IMR-90 (cell line): ENCODE measurements at regions not wholly inside any gene's neighbourhood (a gene's known extent, or its start where the extent isn't known, plus 50 kb on each side); places are given as distances from the start of the nearest gene placed in this dataset.

Experiments used
- ATAC-seq: fragments of 200-7000 bp; cut with Tn5 transposase; 2 replicates; pipeline ENCODE4 v1.9.1; 2020; ENCODE audit warnings: low read depth, mild to moderate bottlenecking, moderate library complexity
- BruUV-seq: library from RNA; stranded (reverse); fragments of 400-500 nt; replicated peaks from 2 replicates; lab custom pipeline; 2021; lab: Mats Ljungman, UMichigan
- CTCF ChIA-PET: fragments of 300-600 bp; formaldehyde crosslinking; extraction: SDS; loops from one replicate; lab custom pipeline; 2021; ENCODE audit warnings: antibody characterized with exemption; lab: Yijun Ruan, JAX
- POLR2A ChIA-PET: fragments of 300-600 bp; sonication (Branson Sonifier 250); formaldehyde crosslinking; loops from one replicate; lab custom pipeline; 2022; ENCODE audit warnings: antibody characterized with exemption; ENCODE audit not compliant: unreplicated experiment; lab: Charles Lee
- DNase-seq: peaks from one replicate; pipeline ENCODE4 v3.0.0; 2013
- H2AFZ ChIP-seq: replicated peaks from 2 replicates; pipeline ENCODE3; 2013; ENCODE audit warnings: low read length, mild to moderate bottlenecking; ENCODE audit not compliant: poor library complexity
- H2AK5ac ChIP-seq: 2 replicates; pipeline ENCODE4 v1.6.1; 2013; ENCODE audit warnings: low read depth, low read length, inconsistent platforms
- H2AK9ac ChIP-seq: replicated peaks from 2 replicates; pipeline ENCODE3; 2013; ENCODE audit warnings: mild to moderate bottlenecking, low read depth, low read length, moderate library complexity; ENCODE audit not compliant: poor library complexity
- H2BK120ac ChIP-seq: 2 replicates; pipeline ENCODE4 v1.6.1; 2013; ENCODE audit warnings: low read depth, low read length, inconsistent platforms
- H2BK15ac ChIP-seq: 3 replicates; pipeline ENCODE4 v1.6.1; 2013; ENCODE audit warnings: low read depth, low read length, inconsistent platforms
- H2BK20ac ChIP-seq: 2 replicates; pipeline ENCODE4 v1.6.1; 2013; ENCODE audit warnings: low read depth, mild to moderate bottlenecking, inconsistent platforms, low read length, moderate library complexity
- H2BK5ac ChIP-seq: 2 replicates; pipeline ENCODE4 v1.6.1; 2013; ENCODE audit warnings: mild to moderate bottlenecking, low read depth, low read length, inconsistent platforms; ENCODE audit not compliant: poor library complexity, severe bottlenecking
- H3K14ac ChIP-seq: replicated peaks from 2 replicates; pipeline ENCODE4 v1.6.1; 2013; ENCODE audit warnings: low read depth, low read length, inconsistent platforms
- H3K18ac ChIP-seq: 2 replicates; pipeline ENCODE4 v1.6.1; 2013; ENCODE audit warnings: low read depth, low read length, control low read depth
- H3K23ac ChIP-seq: 2 replicates; pipeline ENCODE4 v1.6.1; 2013; ENCODE audit warnings: low read depth, low read length, inconsistent platforms
- H3K27ac ChIP-seq: 2 replicates; pipeline ENCODE4 v1.5.1; 2013; ENCODE audit warnings: mild to moderate bottlenecking, control low read depth, low read length; ENCODE audit not compliant: insufficient read depth
- H3K27me3 ChIP-seq: 2 replicates; pipeline ENCODE4 v1.6.1; 2013; ENCODE audit warnings: low read length; ENCODE audit not compliant: control insufficient read depth, insufficient read depth
- H3K36me3 ChIP-seq: 2 replicates; pipeline ENCODE4 v1.6.1; 2013; ENCODE audit warnings: low read length, mixed read lengths; ENCODE audit not compliant: control insufficient read depth, insufficient read depth
- H3K4ac ChIP-seq: 2 replicates; pipeline ENCODE4 v1.6.1; 2013; ENCODE audit warnings: low read depth, low read length, inconsistent platforms
- H3K4me1 ChIP-seq: 2 replicates; pipeline ENCODE4 v1.6.1; 2013; ENCODE audit warnings: low read length, mixed read lengths; ENCODE audit not compliant: control insufficient read depth, insufficient read depth
- H3K4me2 ChIP-seq: 2 replicates; pipeline ENCODE4 v1.6.1; 2013; ENCODE audit warnings: low read depth, mild to moderate bottlenecking, control low read depth, low read length, moderate library complexity
- H3K4me3 ChIP-seq: 2 replicates; pipeline ENCODE4 v1.5.1; 2013; ENCODE audit warnings: low read depth, mild to moderate bottlenecking, control low read depth, low read length, moderate library complexity; ENCODE audit not compliant: insufficient read depth
- H3K56ac ChIP-seq: 2 replicates; pipeline ENCODE4 v1.6.1; 2013; ENCODE audit warnings: low read length, inconsistent platforms; ENCODE audit not compliant: insufficient read depth; ENCODE audit errors: extremely low read depth
- H3K79me1 ChIP-seq, 2 experiments: 2 replicates each; pipeline ENCODE4 v1.6.1; 2013; ENCODE audit warnings: low read length in 2 of 2, inconsistent platforms in 1 of 2, low read depth in 1 of 2
- H3K9ac ChIP-seq: 2 replicates; pipeline ENCODE4 v1.6.1; 2013; ENCODE audit warnings: low read depth, low read length, control low read depth
- H3K9me1 ChIP-seq: 2 replicates; pipeline ENCODE4 v1.6.1; 2013; ENCODE audit warnings: low read length, inconsistent platforms; ENCODE audit not compliant: insufficient read depth
- H3K9me3 ChIP-seq: 2 replicates; pipeline ENCODE4 v1.6.1; 2013; ENCODE audit warnings: low read length; ENCODE audit not compliant: control insufficient read depth, insufficient read depth
- H4K20me1 ChIP-seq: 2 replicates; pipeline ENCODE4 v1.6.1; 2013; ENCODE audit warnings: low read length, inconsistent platforms; ENCODE audit not compliant: insufficient read depth
- H4K5ac ChIP-seq: 2 replicates; pipeline ENCODE4 v1.6.1; 2013; ENCODE audit warnings: mild to moderate bottlenecking, low read depth, low read length, control low read depth
- H4K8ac ChIP-seq, 2 experiments: 2 replicates each; pipeline ENCODE4 v1.6.1; 2013; ENCODE audit warnings: low read depth in 2 of 2, low read length in 2 of 2, control low read depth in 1 of 2, inconsistent platforms in 1 of 2
- H4K91ac ChIP-seq: 2 replicates; pipeline ENCODE4 v1.6.1; 2013; ENCODE audit warnings: low read depth, low read length, inconsistent platforms; ENCODE audit not compliant: insufficient read depth
- BHLHE40 ChIP-seq: fragments of 150-350 bp; IDR thresholded peaks from 2 replicates; pipeline ENCODE4 v1.6.1; 2016; ENCODE audit warnings: mild to moderate bottlenecking, low read depth, low read length
- CEBPB ChIP-seq: IDR thresholded peaks from 2 replicates; pipeline ENCODE4 v1.6.1; 2012; ENCODE audit warnings: low read depth, low read length, improper control_type of control experiment
- CHD1 ChIP-seq: IDR thresholded peaks from 2 replicates; pipeline ENCODE4 v1.6.1; 2012; ENCODE audit warnings: low read depth, low read length, improper control_type of control experiment
- FOS ChIP-seq: fragments of 150-350 bp; IDR thresholded peaks from 2 replicates; pipeline ENCODE4 v1.6.1; 2016; ENCODE audit warnings: low read depth, low read length
- MAFK ChIP-seq: IDR thresholded peaks from 2 replicates; pipeline ENCODE4 v1.6.1; 2012; ENCODE audit warnings: low read depth, low read length, improper control_type of control experiment
- MAZ ChIP-seq: IDR thresholded peaks from 2 replicates; pipeline ENCODE4 v1.6.1; 2012; ENCODE audit warnings: low read depth, mild to moderate bottlenecking, low read length, improper control_type of control experiment, moderate library complexity, borderline replicate concordance
- MXI1 ChIP-seq: IDR thresholded peaks from 2 replicates; pipeline ENCODE4 v1.6.1; 2012; ENCODE audit warnings: low read depth, mild to moderate bottlenecking, low read length, moderate library complexity, borderline replicate concordance
- NFE2L2 ChIP-seq: fragments of 150-350 bp; IDR thresholded peaks from 2 replicates; pipeline ENCODE4 v1.6.1; 2016; ENCODE audit warnings: low read depth, mild to moderate bottlenecking, low read length
- POLR2A ChIP-seq: IDR thresholded peaks from 2 replicates; pipeline ENCODE4 v1.6.1; 2012; ENCODE audit warnings: mild to moderate bottlenecking, low read depth, low read length
- RAD21 ChIP-seq: IDR thresholded peaks from 2 replicates; pipeline ENCODE4 v1.6.1; 2012; ENCODE audit warnings: low read length, improper control_type of control experiment
- RCOR1 ChIP-seq: IDR thresholded peaks from 2 replicates; pipeline ENCODE4 v1.6.1; 2012; ENCODE audit warnings: mild to moderate bottlenecking, low read length, improper control_type of control experiment; ENCODE audit not compliant: insufficient replicate concordance
- RFX5 ChIP-seq: IDR thresholded peaks from 2 replicates; pipeline ENCODE4 v1.8.0; 2012; ENCODE audit warnings: low read depth, mild to moderate bottlenecking, low read length, moderate library complexity
- SMC3 ChIP-seq: fragments of 150-350 bp; IDR thresholded peaks from 2 replicates; pipeline ENCODE4 v1.6.1; 2016; ENCODE audit warnings: low read depth, mild to moderate bottlenecking, antibody characterized with exemption, low read length, moderate library complexity
- WGBS, 2 experiments: methylation state at CpG; one replicate each; pipeline versions ENCODE4 v1.1.5 to v1.1.7; 2013; ENCODE audit warnings: missing lambda C conversion rate in 2 of 2; ENCODE audit not compliant: insufficient read length in 1 of 2; ENCODE audit errors: extremely low coverage in 2 of 2; 5-methylcytosine and 5-hydroxymethylcytosine counted together
- dilution Hi-C: fragments of 300-500 bp; cut with HindIII; formaldehyde crosslinking; loops from one replicate; pipeline ENCODE4 v1.14.3; 2018; ENCODE audit warnings: low sequenced_read_pairs; ENCODE audit not compliant: unreplicated experiment
- in situ Hi-C: fragments of 300-500 bp; cut with MboI; formaldehyde crosslinking; loops from 3 replicates; pipeline ENCODE4 v1.14.3; 2019; ENCODE audit warnings: low sequenced_read_pairs, inconsistent platforms, mixed read lengths
- intact Hi-C: fragments of 100-400 bp; cut with micrococcal nuclease; formaldehyde crosslinking; loops from 2 replicates; pipeline ENCODE4 v1.10.0; 2022
- TF ChIP-seq, protein P1 (sequence below): fragments of 150-350 bp; IDR thresholded peaks from 2 replicates; pipeline ENCODE4 v1.6.1; 2016; ENCODE audit warnings: low read depth, mild to moderate bottlenecking, low read length, moderate library complexity, borderline replicate concordance
- TF ChIP-seq, protein P2 (sequence below): conservative IDR thresholded peaks from 2 replicates; pipeline ENCODE4 v1.5.1; 2012; ENCODE audit warnings: mild to moderate bottlenecking, low read depth, low read length, improper control_type of control experiment
- TF ChIP-seq, protein P3 (sequence below): fragments of 150-350 bp; IDR thresholded peaks from 2 replicates; pipeline ENCODE4 v1.6.1; 2017; ENCODE audit warnings: mild to moderate bottlenecking, antibody characterized with exemption, low read length, low read depth

DNA sequence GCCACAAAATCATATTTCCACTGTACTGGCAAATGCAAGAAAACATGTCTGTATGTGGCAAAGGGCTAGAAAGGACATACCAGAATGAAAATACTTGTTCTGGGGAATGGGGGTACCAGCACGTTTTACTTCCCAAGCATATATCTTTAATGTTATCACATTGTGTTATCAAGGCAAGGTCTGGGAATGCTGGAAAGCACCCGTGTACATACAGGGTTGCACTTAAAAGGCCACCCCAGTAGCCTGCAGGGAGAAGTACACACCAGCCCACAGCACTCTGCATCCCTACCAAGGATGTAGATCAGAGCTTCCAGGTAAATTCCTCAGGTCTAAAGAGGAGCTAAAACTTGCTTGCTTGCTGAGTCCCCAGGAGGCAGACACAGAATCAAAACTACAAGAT, 381.8 kb downstream of the RRAGC start:
- dilution Hi-C loops = no loop called here
- no TSS peak for BruUV-seq

More for the DNA sequence above, 381.8 kb downstream of the RRAGC start:
- TF ChIP-seq MAFK = no peak
- TF ChIP-seq CHD1 = no peak
- TF ChIP-seq, protein P1, sequence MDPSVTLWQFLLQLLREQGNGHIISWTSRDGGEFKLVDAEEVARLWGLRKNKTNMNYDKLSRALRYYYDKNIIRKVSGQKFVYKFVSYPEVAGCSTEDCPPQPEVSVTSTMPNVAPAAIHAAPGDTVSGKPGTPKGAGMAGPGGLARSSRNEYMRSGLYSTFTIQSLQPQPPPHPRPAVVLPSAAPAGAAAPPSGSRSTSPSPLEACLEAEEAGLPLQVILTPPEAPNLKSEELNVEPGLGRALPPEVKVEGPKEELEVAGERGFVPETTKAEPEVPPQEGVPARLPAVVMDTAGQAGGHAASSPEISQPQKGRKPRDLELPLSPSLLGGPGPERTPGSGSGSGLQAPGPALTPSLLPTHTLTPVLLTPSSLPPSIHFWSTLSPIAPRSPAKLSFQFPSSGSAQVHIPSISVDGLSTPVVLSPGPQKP = no peak
- TF ChIP-seq CEBPB = no peak
- TF ChIP-seq, protein P2, sequence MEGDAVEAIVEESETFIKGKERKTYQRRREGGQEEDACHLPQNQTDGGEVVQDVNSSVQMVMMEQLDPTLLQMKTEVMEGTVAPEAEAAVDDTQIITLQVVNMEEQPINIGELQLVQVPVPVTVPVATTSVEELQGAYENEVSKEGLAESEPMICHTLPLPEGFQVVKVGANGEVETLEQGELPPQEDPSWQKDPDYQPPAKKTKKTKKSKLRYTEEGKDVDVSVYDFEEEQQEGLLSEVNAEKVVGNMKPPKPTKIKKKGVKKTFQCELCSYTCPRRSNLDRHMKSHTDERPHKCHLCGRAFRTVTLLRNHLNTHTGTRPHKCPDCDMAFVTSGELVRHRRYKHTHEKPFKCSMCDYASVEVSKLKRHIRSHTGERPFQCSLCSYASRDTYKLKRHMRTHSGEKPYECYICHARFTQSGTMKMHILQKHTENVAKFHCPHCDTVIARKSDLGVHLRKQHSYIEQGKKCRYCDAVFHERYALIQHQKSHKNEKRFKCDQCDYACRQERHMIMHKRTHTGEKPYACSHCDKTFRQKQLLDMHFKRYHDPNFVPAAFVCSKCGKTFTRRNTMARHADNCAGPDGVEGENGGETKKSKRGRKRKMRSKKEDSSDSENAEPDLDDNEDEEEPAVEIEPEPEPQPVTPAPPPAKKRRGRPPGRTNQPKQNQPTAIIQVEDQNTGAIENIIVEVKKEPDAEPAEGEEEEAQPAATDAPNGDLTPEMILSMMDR = no peak
- TF ChIP-seq POLR2A = no peak
- TF ChIP-seq RFX5 = no peak
- no peak for TF ChIP-seq NFE2L2
- no peak for TF ChIP-seq FOS
- no peak for TF ChIP-seq MXI1
- no peak for TF ChIP-seq MAZ
- TF ChIP-seq RAD21 = no peak
- TF ChIP-seq SMC3 = no peak
- TF ChIP-seq RCOR1 = no peak
- no peak for TF ChIP-seq BHLHE40
- TF ChIP-seq, protein P3, sequence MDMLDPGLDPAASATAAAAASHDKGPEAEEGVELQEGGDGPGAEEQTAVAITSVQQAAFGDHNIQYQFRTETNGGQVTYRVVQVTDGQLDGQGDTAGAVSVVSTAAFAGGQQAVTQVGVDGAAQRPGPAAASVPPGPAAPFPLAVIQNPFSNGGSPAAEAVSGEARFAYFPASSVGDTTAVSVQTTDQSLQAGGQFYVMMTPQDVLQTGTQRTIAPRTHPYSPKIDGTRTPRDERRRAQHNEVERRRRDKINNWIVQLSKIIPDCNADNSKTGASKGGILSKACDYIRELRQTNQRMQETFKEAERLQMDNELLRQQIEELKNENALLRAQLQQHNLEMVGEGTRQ = no peak
- Histone ChIP-seq H4K91ac (no peak overlapping the region), H3K4ac (no peak overlapping the region), H3K23ac (no peak overlapping the region), H4K5ac (no peak overlapping the region), H3K27ac (no peak overlapping the region), H3K18ac (no peak overlapping the region), H3K56ac (no peak overlapping the region), H2BK15ac (no peak overlapping the region), H2BK20ac (no peak overlapping the region), H3K27me3 (peaks cover 17% of the 10 kb centered on the region), H2AK5ac (no peak overlapping the region), H3K9ac (no peak overlapping the region), H2AK9ac (no peak overlapping the region), H3K9me3 (no peaks in the 10 kb centered on the region), H4K8ac (no peak overlapping the region), H3K14ac (no peak overlapping the region), H2BK5ac (no peak overlapping the region), H3K4me3 (no peak overlapping the region), H3K9me1 (no peaks in the 10 kb centered on the region), H3K79me1 (no peaks in the 10 kb centered on the region), H3K4me2 (no peak overlapping the region), H4K20me1 (no peaks in the 10 kb centered on the region), H3K36me3 (no peaks in the 10 kb centered on the region), H2AFZ (no peak overlapping the region), H3K4me1 (no peaks in the 10 kb centered on the region), H2BK120ac (no peak overlapping the region)
- in situ Hi-C loops (no loop called here), intact Hi-C loops (loop anchor here (10.0 kb wide), 1 partner anchor 443 kb away; no protein-coding TSS in a partner anchor)
- no peak for DNase-seq
- ChIA-PET POLR2A (no interaction called here), CTCF (no interaction called here)
- no peak for ATAC-seq
- 0% methylated on average over 1 of the region's 2 CpGs; no CpG with 5 or more reads in 1 of the 2 experiments for WGBS, 2 experiments
